Choroid plexus epithelial cell (primary cell): ENCODE measurements at regions not wholly inside any gene's neighbourhood (a gene's known extent, or its start where the extent isn't known, plus 50 kb on each side); places are given as distances from the start of the nearest gene placed in this dataset.
A peak's percentile ranks its signal among the peaks of the same experiment; 100 is the strongest.

Source experiments
- DNase-seq: peaks from one replicate; pipeline ENCODE4 v3.0.0-alpha.2; 2010; ENCODE audit warnings: low read depth
- H3K4me3 ChIP-seq: 2 replicates; pipeline ENCODE4 v1.5.1; 2011; ENCODE audit warnings: low read depth, mild to moderate bottlenecking, control low read depth, low read length, moderate library complexity
- CTCF ChIP-seq: conservative IDR thresholded peaks from 2 replicates; pipeline ENCODE4 v1.5.1; 2011; ENCODE audit warnings: low read depth, mild to moderate bottlenecking, control low read depth, inconsistent platforms, low read length, moderate library complexity

- no peak overlapping the region for H3K4me3 ChIP-seq
- TF ChIP-seq CTCF: no peak
- no peak for DNase-seq
Observed at GRCh38 chr18:73503326-73503725, 635.5 kb upstream of the NETO1 start.

DNA sequence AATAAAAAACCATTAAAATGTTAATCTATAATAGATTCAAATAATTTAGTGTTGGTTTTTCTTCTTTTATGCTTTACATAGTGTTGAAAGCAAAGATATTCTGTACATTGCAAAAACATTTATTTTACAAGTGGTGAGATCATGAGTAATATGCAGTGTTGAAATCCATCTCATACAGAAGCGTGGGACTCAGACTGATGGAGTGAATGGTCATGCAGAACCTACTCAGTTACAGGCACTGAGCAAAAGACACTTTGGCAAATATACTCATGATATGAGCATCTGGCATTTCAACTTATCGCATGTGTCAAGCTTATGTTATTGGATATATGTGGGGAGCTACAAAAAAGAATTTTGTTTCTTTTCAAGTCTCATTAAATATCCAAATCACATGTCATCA lies 620.2 kb upstream of the NETO1 start:
- no peak overlapping the region for H3K4me3 ChIP-seq
- TF ChIP-seq CTCF: no peak
- peak; percentile 77 for DNase-seq

DNA sequence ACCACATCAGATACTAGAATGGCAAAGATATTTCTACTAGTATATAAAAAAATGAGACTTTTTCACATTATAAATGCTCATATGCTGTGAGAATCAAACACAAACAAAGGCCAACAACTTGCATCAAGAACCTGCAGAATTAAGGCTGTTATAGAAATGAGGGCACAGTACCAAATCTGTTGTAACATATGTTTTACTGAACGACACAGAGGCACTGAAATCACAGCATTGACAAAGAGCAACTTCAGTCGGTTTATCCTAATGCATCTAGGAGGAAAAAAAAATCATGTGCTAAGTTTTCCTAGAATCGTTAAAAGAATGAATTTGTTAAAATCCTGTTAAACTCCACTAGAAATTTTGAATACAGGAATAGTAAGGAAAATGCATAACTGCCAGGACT lies 617.4 kb upstream of the NETO1 start:
- no peak overlapping the region for H3K4me3 ChIP-seq
- no peak for TF ChIP-seq CTCF
- no peak for DNase-seq

DNA sequence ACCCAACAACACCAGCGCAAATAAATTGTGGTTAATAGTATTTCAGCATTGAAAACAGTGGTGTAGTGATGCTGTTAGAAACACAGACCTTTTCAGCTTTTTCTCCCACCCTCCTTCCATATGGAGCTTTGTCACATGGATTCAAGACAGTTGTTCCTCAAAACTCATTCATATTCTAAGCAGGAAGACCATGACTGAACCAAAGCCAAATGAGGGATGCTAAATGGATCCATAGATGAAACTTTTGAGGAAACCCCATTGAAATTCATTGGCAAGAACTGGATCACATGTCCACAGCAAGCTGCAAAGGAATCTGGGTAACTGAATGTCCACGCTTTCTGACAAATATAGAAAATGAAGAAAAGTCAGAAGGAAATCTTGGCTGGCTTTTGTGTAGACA lies 615.1 kb upstream of the NETO1 start:
- no peak for TF ChIP-seq CTCF
- H3K4me3 ChIP-seq: no peak overlapping the region
- no peak for DNase-seq

DNA sequence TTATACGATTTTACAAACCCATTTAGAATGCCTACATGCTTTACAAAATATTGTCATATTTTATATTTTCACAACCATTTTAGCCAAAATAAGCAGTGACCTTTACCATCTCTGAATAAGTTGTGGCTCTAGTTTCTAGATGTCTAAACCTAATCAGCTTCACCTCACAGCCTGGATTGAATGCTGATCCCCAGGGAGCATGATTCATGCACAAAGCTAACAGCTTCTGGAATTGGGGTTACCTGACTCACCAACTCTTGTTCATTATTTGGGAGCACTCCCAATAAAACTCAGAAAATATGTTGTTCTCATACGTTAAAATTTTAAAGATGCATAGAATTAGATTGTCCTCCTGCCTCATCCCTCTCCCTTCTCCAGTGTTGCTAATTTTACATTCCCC lies 611.7 kb upstream of the NETO1 start:
- H3K4me3 ChIP-seq: no peak overlapping the region
- DNase-seq: peak; percentile 45
- TF ChIP-seq CTCF: no peak

DNA sequence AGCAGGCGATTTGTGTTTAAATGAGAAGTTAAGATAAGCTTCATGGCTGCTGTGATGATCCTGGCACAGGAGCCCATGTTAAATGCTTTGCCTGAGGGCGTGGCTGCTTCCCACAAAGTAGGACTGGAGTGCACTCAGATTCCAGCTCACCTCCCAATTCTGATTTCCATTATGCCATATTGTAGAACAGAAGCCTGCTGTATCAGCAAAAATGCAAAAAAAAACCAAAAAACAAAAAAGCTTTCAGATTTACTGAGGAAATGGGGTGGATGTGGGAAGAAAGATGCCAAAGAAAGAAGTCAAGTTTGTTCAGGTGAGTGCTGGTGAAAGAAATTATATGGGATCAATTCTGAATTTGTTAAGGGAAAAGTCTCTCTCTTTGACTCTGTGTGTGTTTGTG lies 610.4 kb upstream of the NETO1 start:
- no peak for TF ChIP-seq CTCF
- DNase-seq: no peak
- H3K4me3 ChIP-seq: no peak overlapping the region

GRCh38 chr18:73476031-73476430 lies 608.2 kb upstream of the NETO1 start:
- DNase-seq: no peak
- TF ChIP-seq CTCF: no peak
- H3K4me3 ChIP-seq: no peak overlapping the region
